Neural progenitor cell (in vitro differentiated cells): ENCODE measurements at regions not wholly inside any gene's neighbourhood (a gene's known extent, or its start where the extent isn't known, plus 50 kb on each side); places are given as distances from the start of the nearest gene placed in this dataset.

ENCODE experiments used
- CTCF ChIP-seq: fragments of 200-600 bp; sonication (generic); IDR thresholded peaks from 2 replicates; pipeline ENCODE4 v1.5.1; 2017; ENCODE audit warnings: antibody characterized with exemption, mild to moderate bottlenecking
- EZH2 ChIP-seq: fragments of 200-600 bp; sonication (generic); IDR thresholded peaks from 2 replicates; pipeline ENCODE4 v1.6.1; 2017; ENCODE audit warnings: antibody characterized with exemption, mild to moderate bottlenecking, moderate library complexity

GRCh38 chr12:114220311-114220710, 185.6 kb downstream of the TBX5 start:
- TF ChIP-seq CTCF = no peak
- no peak for TF ChIP-seq EZH2
